Neural cell (in vitro differentiated cells): ENCODE measurements at regions not wholly inside any gene's neighbourhood (a gene's known extent, or its start where the extent isn't known, plus 50 kb on each side); places are given as distances from the start of the nearest gene placed in this dataset.

ENCODE experiments used
- H2AFZ ChIP-seq: fragments of 200-600, 300-800 bp; sonication (generic), shearing (Covaris generic); 2 replicates; pipeline ENCODE4 v1.6.0; 2014; ENCODE audit warnings: low read depth, mild to moderate bottlenecking, antibody characterized with exemption, low read length, moderate library complexity
- H3F3A ChIP-seq: fragments of 200-600 bp; shearing (Covaris generic); 2 replicates; pipeline ENCODE4 v1.6.1; 2016; ENCODE audit warnings: mild to moderate bottlenecking, moderate library complexity, mixed read lengths, antibody characterized with exemption, low read length; ENCODE audit not compliant: insufficient read depth, poor library complexity, severe bottlenecking
- H3K27ac ChIP-seq: fragments of 200-600, 300-800 bp; sonication (generic), shearing (Covaris generic); 2 replicates; pipeline ENCODE4 v1.5.1; 2014; ENCODE audit warnings: mild to moderate bottlenecking, low read length, moderate library complexity
- H3K27me3 ChIP-seq: fragments of 300-800, 200-600 bp; sonication (generic), shearing (Covaris generic); 2 replicates; pipeline ENCODE4 v1.6.0; 2014; ENCODE audit warnings: mild to moderate bottlenecking, low read depth, low read length, moderate library complexity; ENCODE audit not compliant: insufficient read depth
- H3K36me3 ChIP-seq: fragments of 300-800, 200-600 bp; sonication (generic), shearing (Covaris generic); 2 replicates; pipeline ENCODE4 v1.5.1; 2014; ENCODE audit warnings: mild to moderate bottlenecking, antibody characterized with exemption, low read length, moderate library complexity; ENCODE audit not compliant: insufficient read depth
- H3K4me2 ChIP-seq: fragments of 300-800, 200-600 bp; sonication (generic), shearing (Covaris generic); 2 replicates; pipeline ENCODE4 v1.6.0; 2014; ENCODE audit warnings: mild to moderate bottlenecking, low read length
- H3K4me3 ChIP-seq: fragments of 300-800, 200-600 bp; sonication (generic), shearing (Covaris generic); 2 replicates; pipeline ENCODE4 v1.5.1; 2014; ENCODE audit warnings: mild to moderate bottlenecking, low read length, moderate library complexity
- H3K79me2 ChIP-seq: fragments of 200-600 bp; shearing (Covaris generic); replicated peaks from 2 replicates; pipeline ENCODE4 v1.6.0; 2014; ENCODE audit warnings: mild to moderate bottlenecking, low read length, moderate library complexity; ENCODE audit not compliant: insufficient read depth
- H3K9ac ChIP-seq: fragments of 300-800, 200-600 bp; sonication (generic), shearing (Covaris generic); 2 replicates; pipeline ENCODE4 v1.6.1; 2016; ENCODE audit warnings: mild to moderate bottlenecking, low read length, mixed read lengths
- H3K9me2 ChIP-seq: fragments of 200-600 bp; shearing (Covaris generic); 2 replicates; pipeline ENCODE4 v1.6.1; 2016; ENCODE audit warnings: mild to moderate bottlenecking, low read length, mixed read lengths; ENCODE audit not compliant: insufficient read depth
- H3K9me3 ChIP-seq: fragments of 200-600, 300-800 bp; sonication (generic), shearing (Covaris generic); 2 replicates; pipeline ENCODE4 v1.6.1; 2016; ENCODE audit warnings: mild to moderate bottlenecking, mixed run types, low read length, moderate library complexity, mixed read lengths
- H4K20me1 ChIP-seq: fragments of 200-600 bp; shearing (Covaris generic); 2 replicates; pipeline ENCODE4 v1.6.1; 2016; ENCODE audit warnings: mild to moderate bottlenecking, mixed run types; ENCODE audit not compliant: insufficient read depth
- CTCF ChIP-seq: fragments of 450-650 bp; IDR thresholded peaks from 2 replicates; pipeline ENCODE4 v1.5.1; 2014; ENCODE audit warnings: antibody characterized with exemption, mild to moderate bottlenecking, moderate library complexity; ENCODE audit not compliant: poor library complexity, severe bottlenecking
- EP300 ChIP-seq: fragments of 450-650 bp; conservative IDR thresholded peaks from 2 replicates; pipeline ENCODE4 v1.6.1; 2014; ENCODE audit warnings: antibody characterized with exemption, mild to moderate bottlenecking, moderate library complexity; ENCODE audit not compliant: poor library complexity, severe bottlenecking
- EZH2 ChIP-seq: fragments of 200-600, 300-800 bp; shearing (Covaris generic), sonication (generic); IDR thresholded peaks from 2 replicates; pipeline ENCODE4 v1.6.1; 2014; ENCODE audit warnings: antibody characterized with exemption, low read length, borderline replicate concordance, mild to moderate bottlenecking; ENCODE audit not compliant: insufficient read depth, poor library complexity, severe bottlenecking
- MXI1 ChIP-seq: fragments of 450-650 bp; conservative IDR thresholded peaks from 2 replicates; pipeline ENCODE4 v1.6.1; 2014; ENCODE audit warnings: antibody characterized with exemption, mild to moderate bottlenecking; ENCODE audit not compliant: poor library complexity, severe bottlenecking
- POLR2AphosphoS5 ChIP-seq: IDR thresholded peaks from 2 replicates; pipeline ENCODE4 v1.6.1; 2012
- RAD21 ChIP-seq: fragments of 450-650 bp; conservative IDR thresholded peaks from 2 replicates; pipeline ENCODE4 v1.6.1; 2014; ENCODE audit warnings: antibody characterized with exemption, mild to moderate bottlenecking, moderate library complexity
- REST ChIP-seq: IDR thresholded peaks from 2 replicates; pipeline ENCODE4 v1.6.1; 2012; ENCODE audit warnings: borderline replicate concordance
- SMC3 ChIP-seq: fragments of 450-650 bp; conservative IDR thresholded peaks from 2 replicates; pipeline ENCODE4 v1.6.1; 2014; ENCODE audit warnings: antibody characterized with exemption, mild to moderate bottlenecking, moderate library complexity; ENCODE audit not compliant: poor library complexity
- TAF1 ChIP-seq: IDR thresholded peaks from 2 replicates; pipeline ENCODE4 v1.6.1; 2012; ENCODE audit warnings: low read depth

DNA sequence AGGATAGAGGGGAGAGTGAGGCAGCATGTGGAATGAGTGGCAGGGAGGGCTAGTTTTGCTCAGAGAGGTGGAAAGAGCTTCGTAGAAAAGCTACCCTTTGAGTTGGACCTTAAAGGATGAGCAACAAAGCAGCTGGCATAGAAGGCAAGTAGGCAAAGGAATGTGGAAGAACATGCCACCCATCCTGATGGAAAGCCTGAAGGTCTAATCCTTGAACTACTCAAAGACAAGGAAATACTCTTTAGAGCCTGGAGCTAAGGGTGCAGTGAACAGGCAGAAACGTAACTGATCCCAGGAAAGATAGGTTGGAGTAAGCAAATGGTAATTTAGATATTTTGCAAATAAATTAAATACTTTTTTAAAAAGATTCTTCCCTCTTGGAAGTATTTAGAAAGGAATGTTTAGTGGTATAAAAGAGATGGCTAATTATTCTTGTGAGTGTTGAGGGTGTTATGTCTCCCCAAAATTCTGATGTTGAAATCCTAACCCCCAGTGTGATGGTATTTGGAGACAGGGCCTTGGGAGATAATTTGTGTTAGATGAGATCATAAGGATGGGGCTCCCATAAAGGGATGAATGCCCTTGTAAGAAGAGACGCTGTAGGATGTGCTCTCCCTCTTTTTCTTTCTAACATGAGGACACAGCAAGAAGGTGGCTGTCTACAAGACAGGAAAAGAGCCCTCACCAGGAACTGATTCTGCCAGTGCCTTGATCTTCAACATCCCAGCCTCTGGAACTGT lies 308.1 kb upstream of the RUNX1 start:
- TF ChIP-seq POLR2AphosphoS5, result no peak
- no peak for TF ChIP-seq EP300
- no peak for TF ChIP-seq MXI1
- TF ChIP-seq EZH2, result no peak
- TF ChIP-seq RAD21, result no peak
- no peak for TF ChIP-seq REST
- TF ChIP-seq SMC3, result no peak
- TF ChIP-seq TAF1, result no peak
- no peak for TF ChIP-seq CTCF
- Histone ChIP-seq H3K9me3 (no peaks in the 10 kb centered on the region), H3F3A (no peaks in the 10 kb centered on the region), H3K27me3 (no peaks in the 10 kb centered on the region), H2AFZ (no peak overlapping the region), H3K4me2 (no peak overlapping the region), H3K9ac (no peak overlapping the region), H3K27ac (no peak overlapping the region), H4K20me1 (no peaks in the 10 kb centered on the region), H3K36me3 (no peaks in the 10 kb centered on the region), H3K4me3 (no peak overlapping the region), H3K9me2 (no peaks in the 10 kb centered on the region), H3K79me2 (no peaks in the 10 kb centered on the region)

- no peaks in the 10 kb centered on the region for H3K36me3 ChIP-seq
- H4K20me1 ChIP-seq, result no peaks in the 10 kb centered on the region
- no peaks in the 10 kb centered on the region for H3K9me3 ChIP-seq
- no peaks in the 10 kb centered on the region for H3K79me2 ChIP-seq
- TF ChIP-seq CTCF (no peak), POLR2AphosphoS5 (no peak), EP300 (no peak), TAF1 (no peak), RAD21 (no peak), SMC3 (no peak), REST (no peak), MXI1 (no peak), EZH2 (no peak)
- no peak overlapping the region for H3K27ac ChIP-seq
- no peak overlapping the region for H3K9ac ChIP-seq
- H3K9me2 ChIP-seq, result no peaks in the 10 kb centered on the region
- H3K4me3 ChIP-seq, result no peak overlapping the region
- H3F3A ChIP-seq, result no peaks in the 10 kb centered on the region
- no peaks in the 10 kb centered on the region for H3K27me3 ChIP-seq
- H2AFZ ChIP-seq, result no peak overlapping the region
- no peak overlapping the region for H3K4me2 ChIP-seq
Observed at GRCh38 chr21:35354078-35354477, 305.0 kb upstream of the RUNX1 start.
